GM21786 (cell line): ENCODE measurements at regions not wholly inside any gene's neighbourhood (a gene's known extent, or its start where the extent isn't known, plus 50 kb on each side); places are given as distances from the start of the nearest gene placed in this dataset.

Experiments
- ATAC-seq: cut with Tn5 transposase; IDR thresholded peaks from one replicate; pipeline ENCODE4 v1.9.1; 2021; ENCODE audit not compliant: unreplicated experiment

DNA sequence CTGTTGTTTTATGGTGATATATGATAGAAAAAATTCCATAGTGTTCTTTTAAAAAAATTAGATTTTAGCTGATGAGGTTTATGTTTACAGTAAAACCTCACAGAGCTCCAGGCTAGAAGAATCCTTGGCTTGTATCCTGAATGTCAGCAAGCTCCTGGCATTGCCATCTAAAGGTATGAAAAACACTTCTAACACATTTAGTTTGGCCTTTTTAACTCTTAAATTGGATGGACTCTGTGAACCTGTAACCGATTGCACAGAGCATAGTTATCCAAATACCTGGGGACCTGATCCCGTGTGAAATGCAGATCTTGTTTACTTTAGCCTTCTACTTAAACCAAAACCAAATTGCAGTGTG, 241.1 kb upstream of the DCN start:
- ATAC-seq, result no peak

DNA sequence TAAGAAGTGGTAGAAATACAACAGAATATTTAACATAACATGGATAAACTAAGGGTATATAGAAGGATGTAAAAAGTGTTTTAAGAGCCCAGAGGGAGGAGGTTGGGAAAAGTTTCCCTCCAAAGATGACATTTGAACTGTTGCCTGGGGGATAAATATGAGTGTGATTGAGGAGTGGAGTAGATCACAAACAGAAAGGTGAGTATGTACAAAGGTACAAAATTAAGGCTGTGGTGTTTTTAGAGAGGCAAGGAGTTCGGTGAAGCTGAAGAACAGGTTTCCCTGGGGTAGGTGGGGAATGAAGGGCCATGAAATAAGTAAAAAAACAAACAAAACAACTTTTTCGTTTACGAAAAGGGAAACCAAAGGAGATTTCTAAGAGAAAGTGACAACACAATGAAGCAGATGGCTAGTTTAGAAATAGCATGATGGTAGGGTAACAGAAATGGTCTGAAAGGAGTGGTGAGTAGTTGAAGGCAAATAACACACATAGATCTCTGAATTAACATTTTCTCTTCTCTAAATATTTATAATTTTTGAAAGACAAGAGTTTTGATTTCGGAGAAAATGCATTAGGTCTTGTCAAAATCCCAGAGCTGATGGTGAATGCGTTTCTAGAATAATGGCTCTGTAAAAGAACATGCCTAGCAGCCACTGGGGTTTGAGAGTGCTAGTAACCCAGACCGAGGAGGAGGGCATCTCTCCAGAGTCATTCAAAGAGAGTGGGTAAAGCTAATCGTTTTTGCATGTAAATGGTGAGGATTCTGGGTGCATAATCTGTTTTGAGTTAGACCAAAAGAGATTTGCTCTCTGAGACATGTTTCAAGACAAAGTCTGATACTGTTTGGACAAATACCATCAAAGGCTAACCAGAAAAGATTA, 240.4 kb upstream of the DCN start:
- no peak for ATAC-seq

DNA sequence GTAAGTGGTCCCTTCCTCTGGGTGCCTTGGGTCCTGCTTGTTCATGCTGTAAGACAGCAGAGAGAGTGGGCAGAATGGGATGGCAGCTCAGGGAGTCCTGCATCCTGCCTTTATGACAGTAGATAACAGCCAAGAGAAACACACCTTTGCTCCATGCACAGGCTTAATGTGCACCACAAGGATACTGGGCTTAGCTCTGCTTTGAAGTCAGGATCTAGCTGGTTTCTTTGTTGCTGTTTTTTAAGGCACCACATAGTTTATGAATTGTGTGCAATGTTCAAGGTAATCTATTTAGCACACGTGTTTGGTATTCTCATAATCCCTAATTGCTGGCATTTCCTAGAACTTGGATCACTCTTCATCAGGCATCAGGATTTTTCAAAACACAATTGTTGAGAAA, 239.5 kb upstream of the DCN start:
- no peak for ATAC-seq

DNA sequence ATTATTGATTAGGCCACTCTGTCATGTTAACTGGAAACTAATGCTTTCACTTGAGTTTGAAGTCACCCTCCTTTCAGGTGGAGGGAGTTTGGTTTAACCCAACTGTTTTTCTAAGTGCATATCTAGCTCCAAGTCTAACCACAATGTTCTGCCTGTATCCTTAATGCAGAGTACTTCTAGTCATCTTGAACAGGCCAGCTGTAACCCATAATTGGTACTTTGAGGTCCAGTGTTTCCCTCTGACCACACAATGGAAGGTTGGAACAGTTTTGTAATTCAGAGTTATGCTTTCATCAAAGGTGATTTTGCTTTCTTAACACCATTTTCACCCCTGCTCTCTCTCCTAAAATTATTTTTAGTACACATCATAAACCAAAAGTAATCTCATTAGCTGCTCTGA, 237.2 kb upstream of the DCN start:
- no peak for ATAC-seq

DNA sequence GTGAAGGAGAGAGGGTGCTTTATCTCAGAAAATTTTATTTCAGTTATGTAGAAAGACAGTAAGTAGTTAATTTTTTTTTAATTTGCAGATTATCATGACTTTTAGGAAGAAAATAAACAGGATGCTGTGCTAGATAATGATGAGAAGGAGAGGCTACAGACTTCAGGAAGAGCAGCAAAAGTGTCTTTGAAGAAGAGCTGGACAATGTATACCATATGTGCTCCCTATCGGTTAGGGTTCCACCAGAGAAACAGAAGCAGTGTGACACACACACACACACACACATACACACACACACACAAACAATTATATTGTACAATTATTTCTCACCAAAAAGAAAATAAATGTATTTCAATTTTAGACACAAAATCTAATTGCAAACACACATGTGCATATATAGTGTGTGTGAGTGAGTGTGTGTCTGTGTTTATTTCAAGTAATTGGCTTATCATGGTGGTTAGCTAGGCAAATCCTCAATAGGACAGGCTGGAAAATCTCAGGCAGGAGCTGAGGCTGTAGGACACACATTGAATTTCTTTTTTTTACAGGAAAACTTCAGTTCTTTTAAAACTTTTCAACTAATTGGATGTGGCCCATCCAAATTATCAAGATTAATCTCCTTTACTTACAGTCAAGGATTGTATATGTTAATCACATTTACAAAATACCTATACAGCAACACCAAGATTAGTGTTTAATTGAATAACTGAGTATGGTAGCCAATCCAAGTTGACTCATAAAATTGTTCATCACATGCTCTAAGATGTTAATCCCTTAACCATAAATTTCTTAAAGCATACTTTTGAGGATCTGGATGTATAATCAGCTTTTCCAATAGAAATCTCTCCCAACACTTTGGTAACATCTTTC, 235.8 kb upstream of the DCN start:
- ATAC-seq, result no peak

DNA sequence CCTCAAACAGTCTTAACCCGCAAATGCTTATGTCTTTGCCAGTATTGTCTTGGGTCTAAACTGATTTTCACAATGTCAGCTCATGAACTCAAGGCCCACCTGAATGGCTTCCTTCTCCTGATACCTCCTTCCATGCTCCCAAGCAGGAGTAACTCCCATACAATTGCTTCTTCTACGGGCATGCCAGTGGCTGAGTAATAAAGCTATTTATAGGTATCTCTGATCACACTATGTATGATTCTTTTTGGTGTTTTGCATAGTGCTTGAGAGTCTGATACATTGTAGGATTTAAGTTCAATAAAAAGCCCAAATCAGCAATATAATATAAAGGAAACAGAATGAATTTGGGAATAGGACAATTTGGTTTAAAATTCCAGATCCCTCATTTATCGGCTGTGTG, 235.0 kb upstream of the DCN start:
- ATAC-seq, result no peak

DNA sequence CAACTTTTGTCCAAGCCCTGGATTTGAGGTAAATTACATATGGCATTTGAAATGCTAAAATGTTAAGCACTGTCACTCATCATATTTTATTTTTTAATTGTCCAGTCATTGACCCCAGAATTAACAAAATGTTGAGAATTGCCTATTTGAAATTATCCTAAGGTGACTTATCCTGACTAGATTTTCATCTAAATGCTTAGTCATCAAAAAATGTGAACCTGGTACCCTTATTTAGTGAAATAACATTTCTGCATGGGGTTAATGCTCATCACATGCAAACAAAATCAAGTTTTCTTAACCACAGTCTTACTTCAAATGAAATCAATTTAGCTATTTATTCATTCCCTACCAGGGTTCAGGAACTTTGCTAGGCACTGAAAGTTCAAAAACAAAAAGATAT, 232.0 kb upstream of the DCN start:
- ATAC-seq, result no peak

DNA sequence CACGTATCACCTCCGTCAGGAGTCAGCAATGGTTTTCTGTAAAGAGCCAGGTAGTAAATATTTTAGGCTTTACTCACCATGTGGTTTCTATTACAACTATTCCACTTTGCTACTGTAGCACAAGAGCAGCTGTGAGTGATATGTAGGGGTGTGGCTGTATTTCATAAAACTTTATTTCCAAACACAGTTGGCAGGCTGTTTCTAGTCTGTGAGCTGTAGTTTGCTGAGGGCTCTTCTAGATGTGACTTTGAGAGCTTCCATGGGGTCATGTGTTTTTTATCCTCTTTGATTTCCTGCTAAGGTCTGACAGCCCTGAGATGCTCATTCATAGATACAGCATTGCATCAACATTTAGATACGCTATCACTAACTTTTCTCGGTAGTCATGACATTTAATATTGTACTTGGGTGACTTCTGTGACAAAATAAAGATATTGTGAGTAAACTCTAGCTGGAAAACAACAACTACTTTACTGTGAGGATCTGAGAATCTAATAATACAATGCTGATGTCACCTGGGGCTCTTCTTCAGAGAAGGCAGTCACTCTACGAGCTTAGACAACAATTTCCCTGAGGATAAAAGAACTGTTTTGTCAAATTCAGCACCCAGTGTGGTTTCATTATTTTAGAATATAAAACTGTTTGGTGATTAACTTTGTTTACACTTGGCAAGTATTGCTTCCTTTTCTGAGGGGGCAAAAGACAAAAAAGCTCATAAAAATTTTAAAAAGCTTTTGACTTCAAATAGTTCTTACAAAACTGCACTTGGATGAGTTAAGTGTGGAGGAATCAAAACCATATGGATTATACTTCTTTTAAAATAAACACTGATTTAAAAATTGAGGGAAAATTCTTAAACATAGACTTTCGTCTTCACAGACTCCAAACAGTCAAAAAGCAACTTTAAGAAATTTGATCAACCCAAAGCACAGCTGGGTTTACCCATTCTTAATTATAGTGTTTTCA, 231.2 kb upstream of the DCN start:
- ATAC-seq, result no peak

DNA sequence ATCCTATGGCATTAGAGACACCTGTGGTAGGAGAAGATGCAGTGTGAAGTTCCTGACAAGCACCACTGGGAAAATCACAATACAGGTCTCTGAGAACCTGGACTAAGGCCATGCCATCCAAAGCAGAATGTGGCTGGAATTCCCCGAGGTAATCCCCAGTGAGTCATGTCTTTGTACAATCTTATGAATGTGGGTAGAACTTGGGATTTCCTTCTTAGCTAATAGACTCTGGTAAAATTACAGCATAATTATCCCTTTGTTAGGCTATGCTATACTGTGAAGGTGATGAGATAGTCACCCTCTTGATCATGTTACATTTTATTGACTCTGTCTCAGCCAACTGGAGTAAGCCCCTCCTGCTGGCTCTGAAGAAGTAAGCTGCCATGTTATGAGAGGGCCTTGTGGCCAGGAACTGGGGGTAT, 224.3 kb upstream of the DCN start:
- peak; percentile 61 for ATAC-seq

DNA sequence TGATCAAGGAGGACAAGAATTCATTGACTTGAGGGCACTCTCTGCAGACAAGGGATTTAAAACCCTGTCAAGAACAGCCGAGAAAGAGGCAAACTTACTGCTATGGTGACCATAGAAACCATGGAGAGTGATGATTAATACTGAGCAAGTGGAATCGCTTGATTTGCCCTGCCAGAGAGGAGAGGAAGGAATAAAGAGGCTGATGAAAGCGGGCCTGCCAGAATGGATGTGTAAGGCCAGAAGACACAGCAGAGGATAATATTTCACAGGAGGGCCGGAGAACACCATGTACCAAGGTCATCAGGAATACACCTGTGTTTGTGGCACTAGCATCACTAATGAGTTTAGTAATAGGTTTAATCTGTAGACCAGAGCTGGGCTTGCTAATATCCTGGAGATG, 221.8 kb upstream of the DCN start:
- ATAC-seq, result no peak

DNA sequence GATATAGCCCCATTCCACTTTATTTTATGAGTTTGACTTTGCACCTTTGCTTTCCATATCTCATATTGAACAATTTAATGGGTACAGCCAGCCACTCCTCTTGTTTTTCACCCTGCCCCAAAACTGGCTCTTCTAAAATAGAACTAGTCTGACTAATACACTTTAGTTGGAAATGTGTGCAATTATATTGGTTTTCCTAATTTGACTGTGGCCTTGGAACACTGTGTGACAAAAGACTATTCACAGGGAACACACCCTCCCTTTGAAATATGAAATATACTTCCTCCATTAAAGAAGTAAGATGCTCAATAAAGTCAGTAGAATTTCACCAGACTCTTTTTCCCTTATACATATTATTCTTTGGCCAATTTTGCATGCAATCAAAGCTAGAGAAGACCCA, 218.6 kb upstream of the DCN start:
- ATAC-seq, result no peak

DNA sequence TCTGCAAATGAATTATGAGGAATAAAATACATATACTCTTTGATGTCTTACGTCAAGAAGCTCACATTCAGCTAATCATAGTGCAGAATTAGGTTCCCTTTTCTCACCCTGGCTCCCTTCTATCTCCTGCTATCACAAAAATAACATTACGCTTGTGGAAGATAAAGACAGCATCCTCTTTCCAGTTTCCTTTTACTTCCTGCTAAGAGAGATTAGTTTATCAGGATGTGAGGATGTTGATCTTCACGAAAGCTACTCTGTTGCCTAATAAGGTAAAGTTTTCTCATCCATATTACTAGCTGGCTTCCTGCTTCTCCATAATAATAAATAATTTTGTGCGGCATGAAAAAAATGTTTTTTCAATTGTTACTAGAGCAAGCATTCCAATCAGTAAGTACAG, 217.7 kb upstream of the DCN start:
- no peak for ATAC-seq

DNA sequence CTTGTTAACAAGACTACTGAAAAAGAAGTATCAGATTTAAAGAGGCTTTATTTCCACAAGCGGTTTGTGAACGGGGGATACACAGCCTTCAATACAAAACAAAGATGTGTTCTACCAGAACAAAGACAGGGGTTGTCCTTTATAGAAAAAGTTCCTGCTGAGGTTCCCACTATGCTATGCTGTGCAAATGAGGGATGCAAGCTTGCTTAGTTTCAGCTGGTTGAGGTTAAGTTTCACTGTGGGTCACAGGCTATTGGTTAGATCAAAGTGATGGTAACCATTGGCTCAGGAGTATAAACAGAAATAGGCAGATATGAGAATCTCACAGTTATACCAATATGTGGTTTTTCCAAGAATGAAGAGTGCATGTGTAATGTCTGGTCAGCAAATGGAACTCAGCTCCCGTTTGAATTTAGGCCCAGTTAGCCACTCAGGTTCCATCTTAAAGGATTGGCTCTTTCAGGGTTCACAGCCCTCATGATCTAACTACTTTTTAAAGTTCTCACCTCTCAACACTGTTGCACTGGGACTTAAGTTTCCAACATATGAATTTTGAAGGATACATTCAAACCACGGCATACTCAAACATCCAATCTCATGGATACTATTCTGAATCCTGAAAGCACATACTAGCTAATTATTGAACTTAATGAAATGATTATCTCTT, 215.4 kb upstream of the DCN start:
- no peak for ATAC-seq

DNA sequence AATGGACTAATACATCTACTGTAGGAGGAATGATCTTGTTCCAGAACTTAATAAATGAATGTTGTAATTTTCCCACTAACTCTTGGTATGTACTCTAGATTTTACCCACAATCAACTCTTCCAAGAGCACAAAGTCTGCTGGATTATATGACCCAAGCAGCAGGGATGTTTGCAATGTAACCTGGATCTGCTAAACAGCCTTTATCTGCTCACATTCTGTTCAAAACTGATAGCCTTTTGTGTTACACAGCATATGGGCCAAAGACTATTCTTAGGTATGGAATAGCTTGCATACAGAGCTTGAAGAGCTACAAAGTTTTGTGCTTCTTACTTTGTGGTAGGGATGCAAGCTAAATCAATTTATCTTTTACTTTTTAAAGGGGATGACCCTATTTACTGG, 213.7 kb upstream of the DCN start:
- ATAC-seq, result no peak

DNA sequence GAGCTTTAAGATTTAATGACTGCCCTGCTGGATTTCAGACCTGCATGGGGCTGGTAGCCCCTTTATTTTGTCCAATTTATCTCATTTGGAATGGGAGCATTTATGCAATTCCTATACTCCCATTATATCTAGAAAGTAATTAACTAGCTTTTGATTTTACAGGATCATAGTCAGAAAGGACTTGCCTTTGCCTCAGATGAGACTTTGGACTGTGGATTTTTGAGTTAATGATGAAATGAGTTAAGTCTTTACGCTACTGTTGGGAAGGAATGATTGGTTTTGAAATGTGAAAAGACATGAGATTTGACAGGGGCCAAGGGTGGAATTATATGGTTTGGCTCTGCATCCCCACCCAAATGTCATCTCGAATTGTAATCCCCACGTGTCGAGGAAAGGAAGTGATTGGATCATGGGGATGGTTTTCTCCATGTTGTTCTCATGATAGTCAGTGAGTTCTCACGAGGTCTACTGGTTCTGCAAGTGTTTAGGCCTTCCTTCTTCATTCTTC, 213.1 kb upstream of the DCN start:
- ATAC-seq, result no peak

DNA sequence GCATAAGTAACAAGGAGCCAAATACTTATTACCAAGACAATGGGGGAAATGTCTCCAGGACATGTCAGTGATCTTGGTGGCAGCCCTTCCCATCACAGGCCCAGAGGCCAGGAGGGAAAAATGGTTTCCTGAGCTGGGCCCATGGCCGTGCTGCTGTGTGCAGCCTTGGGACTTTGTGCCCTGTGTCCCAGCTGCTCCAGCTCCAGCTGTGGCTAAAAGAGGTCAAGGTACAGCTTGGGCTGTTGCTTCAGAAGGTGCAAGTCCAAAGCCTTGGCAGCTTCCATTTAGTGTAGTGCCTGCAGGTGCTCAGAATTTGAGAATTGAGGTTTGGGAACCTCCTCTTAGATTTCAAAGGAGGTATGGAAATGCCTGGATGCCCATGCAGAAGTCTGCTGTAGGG, 212.3 kb upstream of the DCN start:
- ATAC-seq, result no peak

DNA sequence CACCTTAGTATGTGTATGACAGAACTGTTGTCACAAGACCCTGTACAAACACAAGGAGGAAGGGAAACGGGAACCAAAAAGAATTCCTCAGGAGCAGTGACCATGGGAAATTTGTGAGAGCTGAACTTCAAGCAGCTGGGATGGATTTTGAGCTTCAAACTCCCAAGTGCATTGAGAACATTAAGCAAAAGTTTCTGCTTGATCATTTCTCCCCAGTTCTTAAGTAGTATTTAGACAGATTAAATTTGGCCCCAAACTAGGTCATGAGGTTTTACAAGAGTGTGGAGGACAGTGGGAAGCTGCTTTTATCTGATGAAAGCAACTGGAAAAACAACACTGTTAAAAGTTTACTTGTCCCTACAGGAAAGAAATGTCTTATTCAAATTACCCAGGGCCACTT, 206.0 kb upstream of the DCN start:
- ATAC-seq, result no peak

DNA sequence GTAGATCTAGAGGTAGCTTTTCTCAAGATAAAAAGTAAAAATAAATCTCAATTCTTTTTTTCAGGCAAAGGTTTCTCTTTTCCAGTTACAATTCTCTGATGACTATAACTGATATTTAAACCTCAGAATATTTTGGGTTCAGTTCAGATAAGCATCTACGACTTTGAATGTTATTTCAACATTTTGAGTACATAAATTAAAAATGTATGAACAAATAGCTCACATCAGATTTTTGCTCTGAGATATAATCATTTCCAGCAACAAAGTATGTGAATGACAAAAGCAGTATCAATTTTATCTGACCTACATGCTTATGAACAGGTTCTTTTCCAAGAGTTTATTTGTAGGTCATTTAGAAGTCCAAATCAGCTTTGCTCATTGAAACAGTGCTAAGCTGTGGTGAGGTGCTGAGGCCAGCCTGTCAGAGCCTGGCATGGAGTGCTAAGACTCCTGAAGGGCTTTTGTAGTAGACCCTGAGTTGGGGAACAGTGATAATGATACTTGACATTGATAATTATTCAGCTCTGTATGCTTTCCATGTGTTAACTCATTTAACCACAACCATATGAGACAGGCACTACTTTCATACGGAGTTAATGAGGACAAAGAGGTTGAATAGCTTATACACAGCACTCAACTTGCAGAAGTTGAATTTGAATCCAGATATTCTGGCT, 205.0 kb upstream of the DCN start:
- ATAC-seq, result no peak

DNA sequence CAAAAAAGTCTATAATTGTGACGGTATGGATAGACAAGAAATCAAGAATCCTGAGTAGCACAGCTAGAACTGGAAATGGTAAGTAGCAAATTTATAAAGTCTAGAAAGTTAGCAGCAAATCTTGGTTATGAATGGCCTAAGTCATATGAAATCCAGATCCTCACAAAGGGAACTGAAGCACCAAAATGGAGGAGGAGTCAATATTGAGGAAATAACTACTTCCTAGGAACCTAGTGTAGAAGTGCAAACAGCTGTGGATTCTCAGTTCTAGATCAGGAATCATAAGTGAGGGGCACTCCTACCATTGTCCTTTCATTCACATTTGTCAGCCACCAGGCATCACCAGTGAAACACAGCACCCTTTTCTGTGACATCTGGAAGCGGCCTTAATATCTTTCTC, 202.2 kb upstream of the DCN start:
- ATAC-seq, result no peak

DNA sequence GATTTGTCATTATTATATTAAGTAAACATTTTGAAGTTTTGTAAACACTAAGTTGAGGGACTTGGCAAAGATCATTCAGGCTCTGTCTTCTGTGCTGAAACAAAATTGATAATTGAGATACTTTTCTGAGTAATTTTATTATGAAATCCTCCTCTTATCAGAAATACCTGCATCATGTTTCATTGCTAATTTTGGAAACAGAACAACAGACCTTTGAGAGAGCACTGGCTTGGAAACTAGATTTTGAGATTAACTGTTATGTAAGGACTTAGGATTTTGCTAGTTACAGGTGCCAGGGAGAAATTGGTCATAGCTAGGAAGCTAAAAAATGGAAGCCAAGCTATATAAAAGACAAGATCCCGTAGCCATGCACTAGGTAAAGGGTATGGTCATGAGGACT, 201.7 kb upstream of the DCN start:
- no peak for ATAC-seq
